GM23338 (cell line): ENCODE measurements at regions not wholly inside any gene's neighbourhood (a gene's known extent, or its start where the extent isn't known, plus 50 kb on each side); places are given as distances from the start of the nearest gene placed in this dataset.
A peak's percentile ranks its signal among the peaks of the same experiment; 100 is the strongest.
"Not testable (repeated sequence)": the region's sequence is repeated elsewhere in the genome, so short reads cannot be mapped to it uniquely, and the experiment has no call there.

Source experiments
- ATAC-seq: fragments of 200-7000 bp; cut with Tn5 transposase; 3 replicates; pipeline ENCODE4 v1.9.1; 2020
- DNase-seq: peaks from one replicate; pipeline ENCODE4 v3.0.0-alpha.2; 2015; ENCODE audit warnings: low spot score
- H2AFZ ChIP-seq: fragments of 200-600 bp; sonication (generic); 2 replicates; pipeline ENCODE4 v1.8.0; 2016; ENCODE audit warnings: antibody characterized with exemption, mild to moderate bottlenecking, moderate library complexity
- H3F3A ChIP-seq: fragments of 200-600 bp; sonication (generic); replicated peaks from 2 replicates; pipeline ENCODE4 v1.8.0; 2017; ENCODE audit warnings: antibody characterized with exemption, mixed run types, low read depth
- H3K27ac ChIP-seq: fragments of 200-600 bp; sonication (generic); 2 replicates; pipeline ENCODE4 v1.6.1; 2016; ENCODE audit warnings: low read depth
- H3K27me3 ChIP-seq: fragments of 200-600 bp; sonication (generic); 2 replicates; pipeline ENCODE4 v1.8.0; 2016; ENCODE audit warnings: mild to moderate bottlenecking, mixed run types, moderate library complexity; ENCODE audit not compliant: insufficient read depth
- H3K36me3 ChIP-seq: fragments of 200-600 bp; sonication (generic); 2 replicates; pipeline ENCODE4 v1.8.0; 2016; ENCODE audit warnings: mild to moderate bottlenecking; ENCODE audit not compliant: insufficient read depth
- H3K4me1 ChIP-seq: fragments of 200-600 bp; sonication (generic); 2 replicates; pipeline ENCODE4 v1.8.0; 2016; ENCODE audit warnings: mild to moderate bottlenecking, moderate library complexity; ENCODE audit not compliant: insufficient read depth
- H3K4me2 ChIP-seq: fragments of 200-600 bp; sonication (generic); 2 replicates; pipeline ENCODE4 v1.7.1; 2017; ENCODE audit warnings: mixed run types
- H3K4me3 ChIP-seq: fragments of 200-600 bp; sonication (generic); 2 replicates; pipeline ENCODE4 v1.6.1; 2016; ENCODE audit warnings: mixed run types
- H3K79me2 ChIP-seq: fragments of 200-600 bp; sonication (generic); replicated peaks from 2 replicates; pipeline ENCODE4 v1.8.0; 2017; ENCODE audit warnings: mild to moderate bottlenecking; ENCODE audit not compliant: insufficient read depth
- H3K9me2 ChIP-seq: fragments of 200-600 bp; sonication (generic); 2 replicates; pipeline ENCODE4 v1.8.0; 2017; ENCODE audit not compliant: insufficient read depth
- H4K20me1 ChIP-seq: fragments of 200-600 bp; sonication (generic); replicated peaks from 2 replicates; pipeline ENCODE4 v1.8.0; 2017; ENCODE audit warnings: mild to moderate bottlenecking; ENCODE audit not compliant: insufficient read depth
- H3K27ac Mint-ChIP-seq: 2 replicates; pipeline ENCODE4 v1.8.0; 2020; ENCODE audit warnings: inconsistent platforms, mild to moderate bottlenecking, moderate library complexity, mixed read lengths
- H3K27me3 Mint-ChIP-seq: 3 replicates; pipeline ENCODE4 v1.8.0; 2022; ENCODE audit warnings: low read depth, mild to moderate bottlenecking, moderate library complexity, mixed read lengths, inconsistent platforms; ENCODE audit not compliant: insufficient read depth, poor library complexity
- H3K36me3 Mint-ChIP-seq: 3 replicates; pipeline ENCODE4 v1.8.0; 2021; ENCODE audit warnings: low read depth, mild to moderate bottlenecking, inconsistent platforms, moderate library complexity, mixed read lengths
- H3K4me1 Mint-ChIP-seq: 3 replicates; pipeline ENCODE4 v1.8.0; 2020; ENCODE audit warnings: mild to moderate bottlenecking, inconsistent platforms, mixed read lengths
- H3K4me3 Mint-ChIP-seq: 3 replicates; pipeline ENCODE4 v1.8.0; 2021; ENCODE audit warnings: moderate library complexity, mild to moderate bottlenecking, inconsistent platforms, mixed read lengths
- H3K9me3 Mint-ChIP-seq: 3 replicates; pipeline ENCODE4 v1.8.0; 2020; ENCODE audit warnings: moderate library complexity, mild to moderate bottlenecking, inconsistent platforms, mixed read lengths
- CREB1 ChIP-seq: fragments of 250-450 bp; sonication (Bioruptor Pico); IDR thresholded peaks from 2 replicates; pipeline ENCODE4 v1.5.0; 2020; ENCODE audit warnings: low read depth, mild to moderate bottlenecking, moderate library complexity
- EZH2 ChIP-seq: fragments of 200-600 bp; sonication (generic); IDR thresholded peaks from one replicate; pipeline ENCODE4 v1.8.0; 2017; ENCODE audit warnings: antibody characterized with exemption, mild to moderate bottlenecking, low read depth; ENCODE audit not compliant: unreplicated experiment
- JUNB ChIP-seq: IDR thresholded peaks from one replicate; pipeline ENCODE4 v1.6.1; 2016; ENCODE audit warnings: antibody characterized with exemption; ENCODE audit not compliant: unreplicated experiment
- POLR2AphosphoS5 ChIP-seq: IDR thresholded peaks from 2 replicates; pipeline ENCODE4 v1.6.1; 2016; ENCODE audit warnings: antibody characterized with exemption, low read depth
- STAT1 ChIP-seq: IDR thresholded peaks from one replicate; pipeline ENCODE4 v1.6.1; 2016; ENCODE audit warnings: antibody characterized with exemption; ENCODE audit not compliant: unreplicated experiment
- ZNF114 ChIP-seq: fragments of 250-450 bp; sonication (Bioruptor Pico); IDR thresholded peaks from 2 replicates; pipeline ENCODE4 v1.5.0; 2020; ENCODE audit warnings: mild to moderate bottlenecking, moderate library complexity
- ZNF331 ChIP-seq: fragments of 250-450 bp; sonication (Bioruptor Pico); IDR thresholded peaks from 2 replicates; pipeline ENCODE4 v1.5.0; 2020; ENCODE audit warnings: low read depth, mild to moderate bottlenecking, moderate library complexity
- TF ChIP-seq, protein P1 (sequence below): IDR thresholded peaks from 2 replicates; pipeline ENCODE4 v1.6.1; 2016; ENCODE audit warnings: antibody characterized with exemption
- TF ChIP-seq, protein P2 (sequence below): IDR thresholded peaks from one replicate; pipeline ENCODE4 v1.6.1; 2018; ENCODE audit warnings: antibody characterized with exemption; ENCODE audit not compliant: unreplicated experiment

DNA sequence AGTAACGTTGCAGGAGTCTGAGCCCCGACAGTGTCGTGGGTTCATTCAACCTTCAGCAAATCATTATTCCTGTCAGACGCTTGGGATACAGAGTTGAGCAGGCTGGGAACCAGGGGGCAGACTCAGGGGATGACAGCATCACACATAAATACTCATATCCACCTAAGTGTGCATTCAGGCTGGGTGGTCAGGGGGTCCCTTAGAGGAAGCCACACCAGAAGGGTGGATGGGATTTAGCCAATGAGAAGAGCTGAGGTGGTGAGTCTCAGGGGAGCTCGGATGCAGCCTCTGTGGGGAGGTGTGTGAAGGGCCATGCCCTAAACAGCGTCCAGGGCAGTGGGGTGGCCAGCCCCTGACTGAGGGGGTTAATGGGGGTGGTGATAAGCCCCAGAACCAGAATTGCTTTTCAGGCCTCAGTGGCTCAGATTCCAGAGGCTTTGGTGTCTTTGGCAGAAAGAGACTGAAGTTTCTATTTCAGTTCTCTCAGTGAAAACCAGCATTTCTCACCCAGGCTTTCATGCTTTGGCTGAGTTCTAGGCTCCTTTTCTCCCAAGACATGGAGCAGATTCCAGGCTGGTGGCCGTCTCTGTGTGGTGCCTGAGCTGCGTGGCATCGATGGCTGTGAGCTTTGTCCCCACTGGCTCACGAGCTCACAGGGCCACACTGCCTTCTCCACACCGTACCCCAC, 83.9 kb upstream of the CLDN5 start (continued):
- TF ChIP-seq POLR2AphosphoS5 (no peak), ZNF331 (CRISPR knock-in tag) (no peak), ZNF114 (CRISPR knock-in tag) (no peak), JUNB (no peak), STAT1 (no peak)
- TF ChIP-seq, protein P1, sequence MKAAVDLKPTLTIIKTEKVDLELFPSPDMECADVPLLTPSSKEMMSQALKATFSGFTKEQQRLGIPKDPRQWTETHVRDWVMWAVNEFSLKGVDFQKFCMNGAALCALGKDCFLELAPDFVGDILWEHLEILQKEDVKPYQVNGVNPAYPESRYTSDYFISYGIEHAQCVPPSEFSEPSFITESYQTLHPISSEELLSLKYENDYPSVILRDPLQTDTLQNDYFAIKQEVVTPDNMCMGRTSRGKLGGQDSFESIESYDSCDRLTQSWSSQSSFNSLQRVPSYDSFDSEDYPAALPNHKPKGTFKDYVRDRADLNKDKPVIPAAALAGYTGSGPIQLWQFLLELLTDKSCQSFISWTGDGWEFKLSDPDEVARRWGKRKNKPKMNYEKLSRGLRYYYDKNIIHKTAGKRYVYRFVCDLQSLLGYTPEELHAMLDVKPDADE, result no peak
- TF ChIP-seq, protein P2, sequence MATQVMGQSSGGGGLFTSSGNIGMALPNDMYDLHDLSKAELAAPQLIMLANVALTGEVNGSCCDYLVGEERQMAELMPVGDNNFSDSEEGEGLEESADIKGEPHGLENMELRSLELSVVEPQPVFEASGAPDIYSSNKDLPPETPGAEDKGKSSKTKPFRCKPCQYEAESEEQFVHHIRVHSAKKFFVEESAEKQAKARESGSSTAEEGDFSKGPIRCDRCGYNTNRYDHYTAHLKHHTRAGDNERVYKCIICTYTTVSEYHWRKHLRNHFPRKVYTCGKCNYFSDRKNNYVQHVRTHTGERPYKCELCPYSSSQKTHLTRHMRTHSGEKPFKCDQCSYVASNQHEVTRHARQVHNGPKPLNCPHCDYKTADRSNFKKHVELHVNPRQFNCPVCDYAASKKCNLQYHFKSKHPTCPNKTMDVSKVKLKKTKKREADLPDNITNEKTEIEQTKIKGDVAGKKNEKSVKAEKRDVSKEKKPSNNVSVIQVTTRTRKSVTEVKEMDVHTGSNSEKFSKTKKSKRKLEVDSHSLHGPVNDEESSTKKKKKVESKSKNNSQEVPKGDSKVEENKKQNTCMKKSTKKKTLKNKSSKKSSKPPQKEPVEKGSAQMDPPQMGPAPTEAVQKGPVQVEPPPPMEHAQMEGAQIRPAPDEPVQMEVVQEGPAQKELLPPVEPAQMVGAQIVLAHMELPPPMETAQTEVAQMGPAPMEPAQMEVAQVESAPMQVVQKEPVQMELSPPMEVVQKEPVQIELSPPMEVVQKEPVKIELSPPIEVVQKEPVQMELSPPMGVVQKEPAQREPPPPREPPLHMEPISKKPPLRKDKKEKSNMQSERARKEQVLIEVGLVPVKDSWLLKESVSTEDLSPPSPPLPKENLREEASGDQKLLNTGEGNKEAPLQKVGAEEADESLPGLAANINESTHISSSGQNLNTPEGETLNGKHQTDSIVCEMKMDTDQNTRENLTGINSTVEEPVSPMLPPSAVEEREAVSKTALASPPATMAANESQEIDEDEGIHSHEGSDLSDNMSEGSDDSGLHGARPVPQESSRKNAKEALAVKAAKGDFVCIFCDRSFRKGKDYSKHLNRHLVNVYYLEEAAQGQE, result no peak

DNA sequence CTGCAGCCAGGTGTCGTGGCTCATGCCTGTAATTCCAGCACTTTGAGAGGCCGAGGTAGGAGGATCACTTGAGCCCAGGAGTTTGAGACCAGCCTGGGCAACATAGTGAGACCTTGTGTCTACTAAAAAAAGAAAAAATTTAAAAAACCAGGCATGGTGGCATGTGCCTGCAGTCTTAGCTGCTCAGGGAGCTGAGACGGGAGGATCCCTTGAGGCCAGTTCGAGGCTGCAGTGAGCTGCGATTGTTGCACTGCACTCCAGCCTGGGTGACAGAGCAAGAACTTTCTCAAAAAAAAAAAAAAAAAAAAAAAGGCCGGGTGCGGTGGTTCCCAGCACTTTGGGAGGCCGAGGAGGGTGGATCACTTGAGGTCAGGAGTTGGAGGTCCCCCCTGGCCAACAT, 85.5 kb upstream of the CLDN5 start:
- not testable (repeated sequence) for H3K4me3 Mint-ChIP-seq, H3K79me2 ChIP-seq, H4K20me1 ChIP-seq, H3K36me3 Mint-ChIP-seq, H3K27me3 ChIP-seq, H3K9me2 ChIP-seq, H2AFZ ChIP-seq, ATAC-seq, DNase-seq, H3F3A ChIP-seq, H3K27ac ChIP-seq, H3K36me3 ChIP-seq, H3K4me2 ChIP-seq, H3K27ac Mint-ChIP-seq, H3K4me3 ChIP-seq, H3K9me3 Mint-ChIP-seq
- H3K4me1 Mint-ChIP-seq, result peaks cover 32% of the 10 kb centered on the region
- H3K4me1 ChIP-seq, result peaks cover 19% of the 10 kb centered on the region
- H3K27me3 Mint-ChIP-seq, result peaks cover 15% of the 10 kb centered on the region

DNA sequence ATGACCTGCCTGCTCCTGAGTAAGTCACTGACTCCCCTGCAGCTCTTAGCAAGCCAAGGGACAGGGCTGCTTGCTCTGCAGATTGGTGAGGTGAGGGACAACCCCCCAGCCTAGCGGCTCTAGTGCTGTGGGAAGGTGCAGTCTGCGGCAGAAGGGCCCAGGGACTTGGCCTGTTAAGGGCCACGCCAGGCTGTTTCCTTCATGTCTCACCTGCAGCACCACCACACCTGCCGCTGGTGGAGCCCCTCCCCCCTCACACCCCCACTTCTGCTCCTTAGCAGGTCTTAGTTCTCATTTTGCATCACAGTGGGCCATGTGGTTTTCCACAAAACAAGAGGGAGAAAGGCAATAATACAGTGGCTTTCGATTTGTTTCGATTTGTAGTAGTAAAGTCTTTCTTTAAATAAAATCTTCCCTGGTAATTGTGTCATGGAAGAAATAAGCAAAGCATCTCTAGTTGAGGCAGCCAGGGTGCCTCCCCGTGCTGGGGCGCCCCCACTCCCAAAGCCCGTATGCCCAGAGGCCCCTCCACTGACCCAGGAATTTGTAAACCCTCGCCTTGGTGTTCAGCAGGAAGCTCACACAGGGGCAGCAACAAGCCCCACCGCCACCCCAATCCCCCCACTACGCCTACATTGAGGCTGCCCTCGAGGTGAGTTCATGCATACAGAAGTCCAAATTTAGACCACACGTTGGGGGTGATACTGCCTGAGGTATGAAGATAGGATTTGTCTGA, 86.5 kb upstream of the CLDN5 start:
- peak; percentile 72 for ATAC-seq
- peak; percentile 61 for DNase-seq
- H3K27me3 Mint-ChIP-seq, result peaks cover 15% of the 10 kb centered on the region
- H3K27ac ChIP-seq, result no peak overlapping the region
- H3K36me3 ChIP-seq, result no peaks in the 10 kb centered on the region
- peak overlapping the region; percentile 96 for H2AFZ ChIP-seq
- no peaks in the 10 kb centered on the region for H3K27me3 ChIP-seq
- H3F3A ChIP-seq, result no peaks in the 10 kb centered on the region
- H3K4me1 Mint-ChIP-seq, result peaks cover 41% of the 10 kb centered on the region
- H3K4me2 ChIP-seq, result peak overlapping the region; percentile 66
- H4K20me1 ChIP-seq, result no peaks in the 10 kb centered on the region
- no peaks in the 10 kb centered on the region for H3K36me3 Mint-ChIP-seq
- peak overlapping the region; percentile 26; the same call in 1 of the 2 replicates for H3K4me3 ChIP-seq
- peak overlapping the region; percentile 87 for H3K27ac Mint-ChIP-seq
- no peaks in the 10 kb centered on the region for H3K9me3 Mint-ChIP-seq
- H3K9me2 ChIP-seq, result no peaks in the 10 kb centered on the region
- H3K4me1 ChIP-seq, result peaks cover 19% of the 10 kb centered on the region
- H3K79me2 ChIP-seq, result no peaks in the 10 kb centered on the region
- H3K4me3 Mint-ChIP-seq, result no peak overlapping the region
- no peak for TF ChIP-seq JUNB
- TF ChIP-seq CREB1, result no peak
- TF ChIP-seq EZH2, result no peak
- TF ChIP-seq POLR2AphosphoS5, result no peak
- TF ChIP-seq ZNF114 (CRISPR knock-in tag), result no peak
- TF ChIP-seq STAT1, result no peak
